ENCODE measurements at regions not wholly inside any gene's neighbourhood (a gene's known extent, or its start where the extent isn't known, plus 50 kb on each side); places are given as distances from the start of the nearest gene placed in this dataset.

DNA sequence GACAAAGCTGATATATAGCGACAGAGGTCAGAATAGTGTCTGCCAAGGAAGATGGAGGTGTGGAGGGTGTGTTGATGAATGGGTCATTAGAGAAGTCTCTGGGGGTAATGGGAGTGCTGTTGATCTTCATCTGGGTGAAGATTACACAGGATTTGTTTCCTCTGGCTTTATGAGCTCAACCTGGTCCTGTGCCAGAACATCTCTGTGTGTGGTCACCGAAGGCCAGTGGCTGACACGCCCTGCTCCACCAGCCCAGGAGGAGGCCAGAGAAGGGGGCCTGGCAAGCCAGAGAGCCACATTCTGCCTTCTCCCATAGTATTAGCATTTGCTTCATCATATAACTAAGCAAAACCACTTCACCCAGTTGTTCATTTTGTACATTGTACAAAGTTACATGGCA is 121.1 kb downstream of the ZNF621 start:
- TF ChIP-seq, protein P1, sequence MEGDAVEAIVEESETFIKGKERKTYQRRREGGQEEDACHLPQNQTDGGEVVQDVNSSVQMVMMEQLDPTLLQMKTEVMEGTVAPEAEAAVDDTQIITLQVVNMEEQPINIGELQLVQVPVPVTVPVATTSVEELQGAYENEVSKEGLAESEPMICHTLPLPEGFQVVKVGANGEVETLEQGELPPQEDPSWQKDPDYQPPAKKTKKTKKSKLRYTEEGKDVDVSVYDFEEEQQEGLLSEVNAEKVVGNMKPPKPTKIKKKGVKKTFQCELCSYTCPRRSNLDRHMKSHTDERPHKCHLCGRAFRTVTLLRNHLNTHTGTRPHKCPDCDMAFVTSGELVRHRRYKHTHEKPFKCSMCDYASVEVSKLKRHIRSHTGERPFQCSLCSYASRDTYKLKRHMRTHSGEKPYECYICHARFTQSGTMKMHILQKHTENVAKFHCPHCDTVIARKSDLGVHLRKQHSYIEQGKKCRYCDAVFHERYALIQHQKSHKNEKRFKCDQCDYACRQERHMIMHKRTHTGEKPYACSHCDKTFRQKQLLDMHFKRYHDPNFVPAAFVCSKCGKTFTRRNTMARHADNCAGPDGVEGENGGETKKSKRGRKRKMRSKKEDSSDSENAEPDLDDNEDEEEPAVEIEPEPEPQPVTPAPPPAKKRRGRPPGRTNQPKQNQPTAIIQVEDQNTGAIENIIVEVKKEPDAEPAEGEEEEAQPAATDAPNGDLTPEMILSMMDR (conservative IDR thresholded peaks at IDR 0.05; ENCODE audit: low read length): no peak
- TF ChIP-seq EZH2phosphoT487 (IDR thresholded peaks at IDR 0.05; ENCODE audit: borderline replicate concordance, low read depth, low read length): no peak

Measured in OCI-LY7 (cell line).